DMS53 treated with DMSO at 0.1 percent for 48 hours (cell line): ENCODE measurements at regions not wholly inside any gene's neighbourhood (a gene's known extent, or its start where the extent isn't known, plus 50 kb on each side); places are given as distances from the start of the nearest gene placed in this dataset.

Source experiments
- DNase-seq: peaks from one replicate; lab custom pipeline; 2025; ENCODE audit not compliant: unreplicated experiment; lab: John Stamatoyannopoulos, UW

DNA sequence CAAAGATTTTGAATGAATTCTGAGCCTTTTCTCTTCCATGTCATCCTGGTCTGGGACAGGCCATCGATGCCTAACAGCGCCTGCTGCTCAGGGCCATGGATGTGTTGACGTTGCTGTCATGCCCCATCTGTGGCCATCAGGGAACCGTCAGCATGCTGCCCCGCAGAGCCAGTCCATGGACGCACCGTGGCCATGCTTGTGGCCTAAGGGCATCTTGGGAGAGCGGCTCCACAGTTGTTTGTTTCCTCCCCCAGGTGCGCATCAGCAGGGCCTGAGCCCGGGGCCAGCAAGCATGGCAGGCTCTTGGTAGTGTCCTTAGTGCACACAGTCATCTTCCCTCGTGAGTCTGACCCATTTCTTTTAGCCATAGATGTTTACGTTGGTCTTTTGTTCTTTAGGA lies 142.7 kb downstream of the VAPA start:
- no peak for DNase-seq

DNA sequence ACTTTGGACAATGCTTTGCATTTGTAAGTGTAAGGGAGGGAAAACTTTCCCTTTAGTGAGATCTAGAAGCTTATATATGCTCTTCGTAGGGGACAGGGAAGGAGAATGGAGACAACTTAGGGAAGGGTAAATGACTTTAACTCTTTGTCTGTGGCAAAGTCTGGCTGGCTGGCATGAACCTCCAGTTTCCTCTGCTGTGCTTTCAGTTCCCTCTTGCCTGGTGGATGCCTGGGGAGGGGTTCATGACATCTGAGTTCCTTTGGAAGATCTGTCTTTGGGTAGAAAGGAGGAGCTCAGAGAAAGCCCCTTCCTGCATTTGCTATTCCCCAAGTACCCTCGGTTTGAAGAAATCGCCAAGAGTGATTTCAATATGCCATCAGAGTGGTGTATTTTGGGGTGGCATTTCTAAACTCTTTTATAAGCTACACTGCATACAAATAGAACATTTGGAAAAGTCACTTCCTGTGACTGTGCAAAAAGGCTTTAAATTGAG lies 143.6 kb downstream of the VAPA start:
- DNase-seq = no peak

DNA sequence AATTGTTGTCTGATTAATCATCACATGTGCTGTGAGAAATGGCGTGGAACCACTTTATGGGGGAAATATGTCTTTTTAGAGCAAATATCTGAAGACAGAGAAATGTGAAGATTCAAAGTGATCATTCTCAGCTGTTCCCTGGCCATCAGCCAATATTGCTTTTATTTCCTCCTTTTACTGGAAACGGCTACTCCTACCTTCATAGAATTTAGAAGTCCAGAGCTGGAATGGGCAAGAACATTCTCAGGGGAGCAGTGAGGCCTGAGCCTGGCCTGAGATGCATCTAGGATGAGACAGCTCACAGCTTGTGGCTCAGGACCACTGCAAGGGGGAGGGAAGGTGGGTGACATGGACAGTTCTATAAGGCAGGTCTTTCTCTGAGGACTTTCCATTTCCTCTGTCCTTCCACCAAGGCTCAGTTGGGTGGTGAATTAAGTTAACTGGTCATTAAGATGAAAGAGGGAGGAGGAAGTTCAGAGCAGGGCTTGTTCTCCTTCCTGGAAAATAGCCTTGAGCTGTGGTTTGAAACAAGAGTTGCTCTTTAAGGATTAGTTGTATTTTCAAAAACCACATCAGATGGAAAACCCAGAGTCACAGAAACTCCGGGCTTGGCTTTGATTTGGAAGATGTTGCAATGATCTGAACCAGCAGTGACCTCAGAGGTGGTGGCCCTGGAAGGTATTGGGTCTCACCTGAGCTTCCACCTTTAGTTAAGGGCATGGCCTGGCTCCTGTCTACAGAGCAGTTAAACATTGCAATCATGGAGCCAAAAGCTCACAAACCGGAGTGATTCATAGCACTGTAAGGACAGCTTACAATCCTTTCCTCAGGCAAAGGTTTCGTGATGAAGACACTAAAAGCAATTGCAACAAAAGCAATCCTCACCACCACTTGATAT lies 144.3 kb downstream of the VAPA start:
- peak; percentile 8 for DNase-seq

DNA sequence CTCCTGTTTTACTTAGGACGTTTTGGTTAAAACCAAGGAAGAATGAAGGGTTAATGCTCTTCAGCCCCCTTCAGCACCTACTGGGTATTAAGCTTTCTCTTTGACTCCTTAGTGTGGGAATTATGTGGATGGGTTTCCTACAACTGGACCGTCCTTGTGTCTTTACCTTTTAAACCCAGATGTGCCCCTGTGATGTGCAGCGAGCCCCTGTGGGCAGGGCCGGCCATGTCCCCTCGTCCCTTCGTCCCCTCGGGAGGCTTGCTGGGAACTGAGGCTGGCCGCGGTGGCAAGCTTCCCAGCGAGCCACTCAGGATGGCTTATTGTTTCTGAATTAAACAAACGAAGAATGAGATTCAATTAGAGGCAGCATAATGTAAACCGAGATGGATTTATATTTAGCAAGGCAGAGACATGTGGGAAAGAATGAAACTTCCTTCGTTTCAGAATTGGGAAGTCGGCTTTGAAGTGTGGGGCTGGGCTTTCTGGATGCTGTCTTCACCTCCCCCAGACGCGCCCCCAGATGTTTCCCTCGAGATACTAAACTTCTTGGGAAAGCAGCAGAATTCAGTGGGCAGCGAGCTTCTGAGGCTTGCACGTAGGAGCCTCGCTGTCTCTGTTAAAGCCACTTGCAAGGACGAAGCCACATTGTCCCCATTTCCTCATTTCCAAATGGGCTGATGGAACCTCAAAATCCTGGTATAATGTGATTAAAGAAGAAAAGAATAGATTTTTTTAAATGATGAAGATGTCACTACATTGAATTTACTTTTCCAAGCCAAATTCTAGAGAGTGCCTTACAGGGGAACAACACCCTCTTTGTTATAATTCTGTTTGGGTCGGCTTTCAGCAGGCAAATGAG lies 146.0 kb downstream of the VAPA start:
- DNase-seq = no peak

DNA sequence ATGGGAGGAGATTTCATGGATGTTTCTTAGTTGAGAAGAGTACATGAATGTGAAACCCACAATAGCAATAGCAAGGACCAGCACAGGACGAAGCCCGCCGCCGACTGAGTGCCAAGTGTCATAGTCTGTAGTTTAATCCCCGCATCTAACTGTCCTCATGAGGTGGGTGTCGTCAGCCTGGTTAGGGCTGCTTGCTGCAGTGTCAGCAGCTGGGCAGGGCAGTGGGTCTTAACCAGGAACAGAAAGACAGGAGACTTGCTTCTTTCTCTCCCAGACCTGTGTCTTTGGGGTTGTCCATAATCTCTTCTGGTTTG lies 146.6 kb downstream of the VAPA start:
- no peak for DNase-seq

DNA sequence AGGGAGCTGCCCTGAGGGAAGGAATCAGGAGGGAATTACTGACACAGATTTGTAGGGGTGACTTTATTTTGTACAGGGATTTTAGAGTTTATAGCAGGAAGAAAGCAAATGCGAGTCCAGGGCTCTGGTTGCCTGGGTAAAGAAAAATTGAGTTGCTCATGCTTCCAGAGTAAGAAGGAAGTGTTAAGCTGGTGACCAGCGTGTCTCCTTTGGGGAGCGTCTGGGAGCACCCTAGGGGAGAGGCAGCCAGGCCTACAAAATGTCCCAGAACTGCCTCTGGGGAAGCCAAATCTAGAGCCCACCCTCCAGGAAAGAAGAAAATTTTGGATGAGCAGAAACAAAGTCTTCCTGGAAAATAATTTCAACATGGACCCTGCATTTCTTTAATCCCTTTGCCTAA lies 147.0 kb downstream of the VAPA start:
- no peak for DNase-seq

DNA sequence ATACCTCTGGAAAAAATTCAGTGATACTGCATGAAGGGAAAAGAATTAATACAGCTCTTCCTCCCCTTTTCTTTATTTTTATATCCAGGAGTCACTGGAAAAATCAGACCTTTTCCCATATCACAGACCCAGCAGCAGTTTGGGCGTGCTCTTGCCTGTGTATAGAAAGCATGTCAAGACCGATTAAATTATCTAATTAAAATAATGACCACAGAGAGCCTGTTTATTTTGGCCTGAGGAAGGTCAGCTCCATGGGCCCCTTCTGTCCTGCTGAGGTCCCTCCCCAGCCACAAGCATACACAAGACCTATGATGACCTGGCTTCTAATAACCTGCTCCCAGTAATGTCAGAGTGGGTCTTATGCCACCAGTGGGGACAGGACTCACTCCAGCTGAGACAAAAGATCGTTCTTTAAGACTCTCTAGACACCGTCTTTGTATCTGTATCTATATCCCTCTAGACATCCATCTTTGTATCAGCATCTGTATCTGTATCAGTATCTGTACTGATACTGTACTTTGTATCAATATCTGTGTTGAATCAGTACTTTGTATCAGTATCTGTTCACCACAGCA lies 147.8 kb downstream of the VAPA start:
- DNase-seq = no peak

DNA sequence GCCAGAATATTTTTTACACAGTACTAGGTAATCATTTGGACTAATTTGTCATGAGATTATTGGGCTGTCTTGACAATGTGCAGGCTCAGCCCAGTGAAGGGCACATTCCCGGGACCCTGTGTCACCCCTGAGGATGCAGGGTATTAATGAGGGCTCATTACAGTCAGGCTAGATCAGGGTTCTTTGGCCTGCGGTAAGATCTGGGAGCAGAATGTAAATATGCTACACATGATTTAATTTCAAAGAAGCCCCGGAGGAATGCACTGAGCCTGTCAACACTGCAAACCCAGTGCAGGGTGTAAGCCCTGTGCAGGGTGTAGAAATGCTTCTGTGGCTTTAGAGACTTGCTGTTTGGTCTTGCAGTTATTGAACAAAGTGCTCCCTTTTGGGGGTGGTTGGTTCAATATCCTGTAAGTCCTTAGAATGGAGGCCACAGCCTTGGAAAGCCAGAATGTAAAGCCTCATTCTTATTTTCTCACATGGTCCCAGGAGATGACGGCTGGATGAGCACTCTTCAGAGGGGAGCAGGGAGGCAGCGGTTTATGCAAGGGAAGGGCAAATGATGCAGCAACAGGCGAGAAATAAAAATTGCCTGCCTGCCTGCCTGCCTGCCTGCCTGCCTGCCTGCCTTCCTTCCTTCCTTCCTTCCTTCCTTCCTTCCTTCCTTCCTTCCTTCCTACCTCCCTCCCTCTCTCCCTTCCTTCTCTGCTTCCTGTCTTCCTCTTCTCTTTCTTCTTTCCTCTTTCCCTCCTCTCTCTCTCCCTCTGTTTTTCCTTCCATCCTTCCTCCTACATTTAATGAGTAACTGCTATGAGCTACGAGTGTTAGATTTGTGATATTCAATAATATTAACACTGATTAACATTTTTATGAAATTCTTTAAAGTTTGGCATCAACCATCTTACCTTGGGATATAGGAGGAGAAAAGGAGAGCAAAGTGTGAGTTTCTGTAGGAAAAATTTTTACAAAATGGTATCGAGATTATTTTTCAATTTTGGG lies 148.8 kb downstream of the VAPA start:
- no peak for DNase-seq

DNA sequence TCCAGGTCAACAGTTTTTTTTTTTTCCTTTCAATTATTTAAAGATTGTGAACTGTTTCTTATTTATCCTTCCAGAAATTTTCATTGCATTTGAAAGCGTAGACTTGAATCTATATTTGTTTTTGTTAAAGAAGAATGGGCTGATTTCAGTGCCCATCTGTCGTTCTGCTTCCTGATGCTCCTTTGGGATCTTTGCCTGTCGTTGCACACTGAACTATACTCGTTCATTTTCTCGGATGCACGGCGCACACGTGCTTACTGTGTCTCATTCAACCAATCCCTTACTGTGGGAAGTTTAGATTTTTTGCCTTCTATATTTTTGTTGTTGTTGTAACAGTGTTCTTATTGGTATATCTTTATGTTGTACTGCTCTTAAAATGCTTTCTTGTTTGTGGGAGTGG lies 149.7 kb downstream of the VAPA start:
- no peak for DNase-seq

DNA sequence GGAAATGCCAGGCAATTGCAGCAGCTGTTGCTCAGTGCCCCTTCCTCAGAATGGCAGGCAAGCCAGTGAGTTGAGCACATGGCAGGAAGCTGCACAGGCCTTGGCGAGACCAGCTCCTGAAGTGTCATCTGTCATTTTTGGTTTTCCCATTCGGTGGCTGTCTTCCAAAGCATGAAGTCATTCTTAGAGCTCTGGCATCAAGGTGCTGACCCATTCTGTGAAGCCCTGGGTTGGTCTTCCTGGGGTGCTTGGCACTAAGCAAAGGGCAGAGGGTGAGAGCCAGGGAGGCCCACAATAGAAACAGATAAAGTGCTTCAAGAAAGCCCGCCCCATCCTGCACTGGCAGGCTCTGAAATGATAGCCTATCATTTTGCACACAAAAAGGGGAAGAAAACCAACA lies 150.5 kb downstream of the VAPA start:
- DNase-seq = no peak

DNA sequence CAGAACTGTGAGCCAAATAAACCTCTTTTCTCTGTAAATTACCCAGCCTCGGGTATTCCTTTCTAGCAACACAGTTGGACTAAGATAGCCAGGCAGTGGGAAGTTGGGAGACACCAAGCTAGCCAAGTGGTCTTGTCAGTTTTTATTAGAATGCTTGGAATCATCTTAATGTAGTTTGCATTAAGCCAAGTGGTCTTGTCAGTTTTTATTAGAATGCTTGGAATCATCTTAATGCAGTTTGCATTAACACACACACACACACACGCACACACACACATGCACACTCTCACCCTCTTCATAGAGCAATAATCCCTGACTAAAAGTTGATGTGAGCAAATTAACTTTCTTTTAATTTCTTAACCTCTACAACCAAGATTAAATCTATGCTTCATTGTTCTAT lies 151.5 kb downstream of the VAPA start:
- DNase-seq = no peak

DNA sequence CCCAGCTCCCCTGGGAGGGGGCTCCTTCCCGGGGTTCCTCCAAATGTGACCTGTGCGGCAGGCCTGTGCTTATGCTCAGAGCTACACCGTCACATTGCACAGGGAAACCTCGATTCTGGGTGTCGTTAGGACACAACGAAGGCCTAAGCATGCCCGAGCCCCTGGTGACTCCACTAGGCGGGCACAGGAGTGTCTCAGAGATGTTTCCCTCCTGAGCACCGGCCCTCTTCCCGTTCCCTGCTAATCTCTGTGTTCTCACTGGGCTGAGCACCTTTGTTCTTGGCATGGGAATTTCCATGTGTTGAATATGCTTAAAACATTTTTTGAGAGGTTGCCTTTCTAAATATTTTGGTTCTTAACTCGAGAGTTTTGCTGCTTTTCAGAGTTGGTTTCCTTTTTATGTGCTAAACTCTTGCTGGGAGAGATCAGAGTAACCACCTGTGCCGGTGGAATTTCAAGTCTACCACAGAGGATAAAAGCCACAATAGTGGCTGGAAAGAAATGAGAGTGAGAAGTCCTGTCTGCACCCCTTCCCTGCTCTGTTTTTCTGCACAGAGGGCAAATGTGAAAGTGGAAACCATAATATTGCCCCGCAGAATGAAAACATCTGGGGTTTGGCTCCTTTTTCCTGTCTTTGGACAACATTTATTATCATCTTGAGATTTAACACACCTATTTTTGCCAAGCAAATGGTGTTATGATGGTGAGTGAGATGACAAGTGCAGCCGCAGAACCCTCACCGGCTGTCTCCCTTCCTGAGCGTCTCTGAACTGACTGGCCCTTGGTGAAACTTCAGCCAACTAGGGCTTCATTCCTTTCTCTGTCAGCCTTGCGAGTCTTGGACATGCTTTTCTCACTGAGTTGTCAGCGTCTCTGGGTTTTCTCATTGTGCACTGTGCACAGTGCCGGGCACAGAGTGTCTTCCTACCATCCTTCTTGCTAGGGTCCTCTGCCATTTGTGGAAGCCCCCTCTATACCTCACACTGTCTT lies 154.1 kb downstream of the VAPA start:
- no peak for DNase-seq

DNA sequence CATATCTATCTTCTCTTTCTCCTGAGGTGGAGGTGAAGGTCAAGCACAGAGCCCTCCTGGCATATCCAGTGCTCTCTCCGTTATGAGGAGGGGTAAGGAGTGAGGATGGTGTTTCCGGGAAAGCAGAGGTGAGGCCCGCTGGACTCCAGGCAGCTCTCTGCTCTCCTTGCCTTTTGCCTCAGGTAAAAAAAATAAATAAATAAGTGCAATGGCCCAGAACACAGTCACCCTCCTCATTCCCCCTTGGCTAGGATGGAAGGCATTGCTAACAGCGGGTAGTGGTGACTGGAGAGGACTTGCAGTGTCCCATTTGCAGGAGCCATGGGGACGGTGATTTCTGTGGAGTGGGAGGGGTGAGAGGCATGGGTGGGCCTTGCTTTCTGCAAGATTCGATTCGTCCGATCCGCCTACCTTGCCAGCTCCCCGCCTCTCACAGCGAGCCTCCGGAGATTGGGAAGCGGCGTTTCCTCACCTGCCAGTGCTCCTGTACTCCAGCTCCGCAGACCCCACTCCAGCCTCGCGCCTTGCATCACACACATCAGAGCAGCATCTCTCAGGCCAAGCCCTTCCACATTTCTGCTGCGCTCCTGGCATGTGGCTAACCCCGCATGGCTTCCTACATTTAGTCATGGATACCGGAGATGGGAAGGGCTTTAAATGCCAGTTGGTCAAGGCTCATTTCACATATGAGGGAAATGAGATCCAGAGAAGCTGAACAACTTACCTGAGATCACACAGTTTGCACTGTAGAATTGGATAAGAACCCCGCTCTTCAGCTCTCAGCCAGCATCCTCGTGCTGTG lies 155.2 kb downstream of the VAPA start:
- no peak for DNase-seq

DNA sequence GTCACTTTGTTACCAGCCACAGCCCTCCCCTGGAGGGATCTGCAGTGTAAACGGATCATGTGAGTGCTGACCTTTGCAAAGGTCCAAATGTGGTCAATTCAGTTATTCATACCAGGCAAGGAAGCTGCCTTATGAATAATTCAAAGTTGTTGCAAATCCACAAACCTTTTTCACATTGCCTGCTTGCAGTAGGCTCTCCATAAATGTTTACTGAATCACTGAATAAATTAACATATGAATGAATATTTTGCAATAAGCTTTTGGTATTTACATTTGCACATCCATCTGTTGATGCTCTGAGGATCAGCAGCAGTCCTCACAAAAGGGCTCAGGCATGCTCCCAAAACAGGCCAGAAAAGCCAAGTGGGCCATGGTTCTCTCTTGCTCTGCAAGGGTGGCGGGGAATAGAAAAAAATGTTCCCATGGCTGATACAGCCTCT lies 156.8 kb downstream of the VAPA start:
- no peak for DNase-seq

DNA sequence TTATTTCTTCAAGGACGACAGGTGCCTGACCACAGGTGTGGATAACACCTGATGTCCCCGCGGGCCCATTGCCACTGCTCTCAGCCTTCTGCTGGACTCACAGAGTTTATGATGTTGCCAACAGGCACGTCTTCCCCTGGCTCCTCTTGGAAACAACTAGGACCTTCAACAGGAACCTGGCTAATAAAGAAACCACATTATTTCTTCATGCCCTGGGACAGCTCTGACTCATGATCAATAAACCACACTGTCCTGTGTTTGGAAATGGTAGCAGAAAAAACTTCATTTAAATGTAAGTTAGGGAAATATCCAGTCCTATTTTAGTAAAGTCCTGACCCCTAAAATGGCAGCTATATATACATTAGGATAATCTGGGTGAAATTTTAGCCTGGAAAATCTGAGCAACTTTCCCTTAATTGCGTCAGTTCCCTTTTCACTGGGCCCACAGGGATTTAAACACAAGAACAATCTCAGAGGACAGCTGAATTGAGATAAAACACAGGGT lies 158.9 kb downstream of the VAPA start:
- DNase-seq = no peak

DNA sequence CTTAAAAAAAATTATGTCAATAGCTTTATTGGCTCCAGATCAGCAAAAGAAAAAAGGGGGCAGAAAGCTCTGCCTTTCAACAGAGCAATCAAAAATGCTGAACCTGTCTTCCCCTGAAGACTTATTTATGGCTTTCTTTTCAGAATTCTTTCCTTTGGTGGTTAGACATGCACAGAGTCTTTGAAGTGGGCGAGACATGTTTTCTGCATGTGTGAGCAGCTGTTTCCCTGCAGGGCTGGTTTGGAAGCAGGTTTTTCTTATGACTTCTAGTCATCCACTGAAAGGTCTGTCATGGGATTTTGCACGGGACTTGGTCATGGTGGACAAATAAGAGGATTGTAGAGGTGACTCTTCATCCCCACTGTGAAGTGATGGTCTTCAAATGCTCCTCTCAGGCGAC lies 160.3 kb downstream of the VAPA start:
- DNase-seq = no peak

DNA sequence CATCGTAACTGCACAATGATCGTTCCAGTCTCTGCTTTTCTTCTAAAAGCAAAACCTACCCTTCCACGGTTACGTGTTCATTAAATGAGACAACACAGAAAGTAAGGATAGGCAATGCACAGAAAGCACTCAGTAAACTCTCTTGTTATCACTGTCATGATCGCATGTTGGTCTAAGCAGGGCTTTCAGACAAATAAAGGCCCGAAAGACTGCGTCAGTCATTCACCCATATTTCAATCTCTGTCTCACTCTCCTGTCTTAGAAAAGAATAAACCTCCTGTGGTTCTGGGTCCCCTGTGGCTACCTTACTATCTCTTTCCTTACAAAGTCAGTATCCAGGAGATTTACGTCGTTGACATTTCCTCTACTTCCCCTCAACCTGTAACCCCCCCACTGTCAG lies 160.9 kb downstream of the VAPA start:
- no peak for DNase-seq

DNA sequence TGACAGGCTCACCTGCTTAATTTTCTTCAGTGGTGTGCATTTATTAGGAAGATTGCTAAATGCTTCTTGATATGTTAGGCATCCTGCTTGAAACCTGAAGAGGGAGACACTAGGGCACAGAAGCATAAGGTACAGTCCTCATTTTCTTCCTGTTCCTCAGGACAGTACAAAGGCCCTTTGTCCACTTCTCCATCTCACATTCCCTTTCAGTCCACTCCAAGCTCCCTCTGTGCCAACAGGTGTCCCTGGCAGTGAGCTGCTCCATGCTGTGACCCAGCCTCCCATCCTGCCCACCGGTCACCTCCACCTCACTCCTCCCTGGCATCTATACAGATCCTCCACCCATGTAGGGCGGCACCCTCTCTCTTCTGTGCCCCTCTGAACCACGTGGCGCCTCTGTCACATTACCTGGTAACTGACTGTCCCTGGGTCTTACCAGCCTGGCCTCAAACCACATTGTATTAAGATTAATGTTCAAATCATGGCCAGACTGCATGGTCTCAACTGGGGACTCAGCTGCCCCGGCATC lies 162.8 kb downstream of the VAPA start:
- no peak for DNase-seq
